ENCODE measurements at regions not wholly inside any gene's neighbourhood (a gene's known extent, or its start where the extent isn't known, plus 50 kb on each side); places are given as distances from the start of the nearest gene placed in this dataset.

- Histone ChIP-seq H3K27me3 (ENCODE audit: insufficient read depth) (no peaks in the 10 kb centered on the region), H3K9me3 (peaks cover 9% of the 10 kb centered on the region; the same call in 1 of the 2 replicates), H3K79me2 (ENCODE audit: insufficient read depth) (no peaks in the 10 kb centered on the region), H3K9me2 (no peaks in the 10 kb centered on the region), H3F3A (replicated peaks; ENCODE audit: insufficient read depth) (no peaks in the 10 kb centered on the region), H3K4me3 (ENCODE audit: low read depth in 2 of 2, low read length in 1 of 2) (no peak overlapping the region), H4K20me1 (ENCODE audit: insufficient read depth) (no peaks in the 10 kb centered on the region), H3K36me3 (replicated peaks in 1 of 2; ENCODE audit: control insufficient read depth in 1 of 2, insufficient read depth in 2 of 2, low read length in 1 of 2) (no peaks in the 10 kb centered on the region), H3K9ac (no peak overlapping the region), H2AFZ (ENCODE audit: low read depth) (no peak overlapping the region), H3K27ac (ENCODE audit: low read depth in 2 of 2, low read length in 1 of 2) (no peak overlapping the region), H3K4me2 (no peak overlapping the region), H3K4me1 (ENCODE audit: control insufficient read depth in 1 of 2, insufficient read depth in 2 of 2, low read depth in 1 of 2, low read length in 1 of 2) (no peaks in the 10 kb centered on the region)
- ChIA-PET CTCF (no interaction called here), POLR2A (no interaction called here)
- TF ChIP-seq SMC3 (IDR thresholded peaks at IDR 0.05; ENCODE audit: low read depth, low read length): no peak
- no peak for TF ChIP-seq GABPA (IDR thresholded peaks at IDR 0.05; ENCODE audit: low read depth)
- no peak for TF ChIP-seq TCF12 (IDR thresholded peaks at IDR 0.05)
- TF ChIP-seq CTCF (IDR thresholded peaks at IDR 0.05): no peak
- TF ChIP-seq USF2 (IDR thresholded peaks at IDR 0.05; ENCODE audit: borderline replicate concordance, low read depth, low read length): no peak
- no peak for TF ChIP-seq PBX3 (IDR thresholded peaks at IDR 0.05)
- no peak for TF ChIP-seq RAD21 (IDR thresholded peaks at IDR 0.05; ENCODE audit: low read length)
- no peak for TF ChIP-seq RCOR1 (IDR thresholded peaks at IDR 0.05; ENCODE audit: low read length)
- TF ChIP-seq YY1 (IDR thresholded peaks at IDR 0.05; ENCODE audit: low read depth): no peak
- TF ChIP-seq ELF1 (IDR thresholded peaks at IDR 0.05): no peak
- no peak for TF ChIP-seq RFX5 (IDR thresholded peaks at IDR 0.05; ENCODE audit: low read length)
- no peak for TF ChIP-seq JUND (IDR thresholded peaks at IDR 0.05)
- no peak for TF ChIP-seq FOSL2 (IDR thresholded peaks at IDR 0.05; ENCODE audit: borderline replicate concordance, low read depth)
- no peak for TF ChIP-seq TEAD4 (IDR thresholded peaks at IDR 0.05; ENCODE audit: borderline replicate concordance, insufficient read depth)
- no peak for TF ChIP-seq USF1 (IDR thresholded peaks at IDR 0.05; ENCODE audit: borderline replicate concordance, low read depth)
- no peak for TF ChIP-seq CHD2 (IDR thresholded peaks at IDR 0.05; ENCODE audit: low read length, partially characterized antibody)
- no peak for TF ChIP-seq EP300 (IDR thresholded peaks at IDR 0.05; ENCODE audit: borderline replicate concordance in 1 of 2, low read depth in 1 of 2, low read length in 1 of 2)
- no peak for TF ChIP-seq SIN3A (IDR thresholded peaks at IDR 0.05; ENCODE audit: borderline replicate concordance, low read depth, low read length)
- no peak for TF ChIP-seq MXI1 (IDR thresholded peaks at IDR 0.05; ENCODE audit: low read depth, low read length)
- no peak for TF ChIP-seq NFIC (IDR thresholded peaks at IDR 0.05; ENCODE audit: borderline replicate concordance)
- no peak for DNase-seq
Measured at GRCh38 chr4:91827914-91828313, 475.9 kb upstream of the GRID2 start.

Measured in SK-N-SH (cell line).